OCI-LY1 (cell line): ENCODE measurements at regions not wholly inside any gene's neighbourhood (a gene's known extent, or its start where the extent isn't known, plus 50 kb on each side); places are given as distances from the start of the nearest gene placed in this dataset.

Source experiments
- H2AFZ ChIP-seq: fragments of 200-600 bp; sonication (generic), shearing (Covaris generic); 2 replicates; pipeline ENCODE4 v1.6.0; 2014; ENCODE audit warnings: antibody characterized with exemption, mild to moderate bottlenecking, low read length
- H3F3A ChIP-seq: fragments of 200-600 bp; sonication (generic), shearing (Covaris generic); 2 replicates; pipeline ENCODE4 v1.6.0; 2014; ENCODE audit warnings: mild to moderate bottlenecking, antibody characterized with exemption, low read length, moderate library complexity; ENCODE audit not compliant: insufficient read depth
- H3K27ac ChIP-seq: fragments of 200-600 bp; sonication (generic); 2 replicates; pipeline ENCODE4 v1.5.1; 2014; ENCODE audit warnings: low read length, mixed run types, mild to moderate bottlenecking, low read depth; ENCODE audit not compliant: poor library complexity, severe bottlenecking
- H3K27me3 ChIP-seq: fragments of 200-600 bp; sonication (generic); 2 replicates; pipeline ENCODE4 v1.6.0; 2014; ENCODE audit warnings: antibody characterized with exemption, mild to moderate bottlenecking, low read length, moderate library complexity; ENCODE audit not compliant: insufficient read depth
- H3K36me3 ChIP-seq: fragments of 200-600 bp; sonication (generic); 2 replicates; pipeline ENCODE4 v1.6.1; 2014; ENCODE audit warnings: mild to moderate bottlenecking, antibody characterized with exemption, low read length, moderate library complexity, mixed read lengths; ENCODE audit not compliant: insufficient read depth
- H3K4me1 ChIP-seq: fragments of 200-600 bp; sonication (generic); 2 replicates; pipeline ENCODE4 v1.5.1; 2014; ENCODE audit warnings: mild to moderate bottlenecking, low read length, moderate library complexity; ENCODE audit not compliant: insufficient read depth, severe bottlenecking
- H3K4me2 ChIP-seq: fragments of 200-600 bp; sonication (generic), shearing (Covaris generic); 2 replicates; pipeline ENCODE4 v1.6.1; 2014; ENCODE audit warnings: low read length
- H3K4me3 ChIP-seq: fragments of 200-600 bp; sonication (generic); 2 replicates; pipeline ENCODE4 v1.5.1; 2014; ENCODE audit warnings: low read length, low read depth, mild to moderate bottlenecking, mixed read lengths; ENCODE audit not compliant: poor library complexity, severe bottlenecking
- H3K79me2 ChIP-seq: fragments of 200-600 bp; shearing (Covaris generic); 2 replicates; pipeline ENCODE4 v1.6.1; 2016; ENCODE audit warnings: mixed run types, low read length, mixed read lengths; ENCODE audit not compliant: insufficient read depth
- H3K9ac ChIP-seq: fragments of 200-600 bp; sonication (generic), shearing (Covaris generic); 2 replicates; pipeline ENCODE4 v1.6.1; 2014; ENCODE audit warnings: mild to moderate bottlenecking, low read length, mixed read lengths
- H3K9me2 ChIP-seq: fragments of 200-600 bp; sonication (generic), shearing (Covaris generic); 2 replicates; pipeline ENCODE4 v1.6.1; 2014; ENCODE audit warnings: low read depth, mild to moderate bottlenecking, low read length, mixed read lengths
- H3K9me3 ChIP-seq: fragments of 200-600 bp; shearing (Covaris generic); 2 replicates; pipeline ENCODE4 v1.6.1; 2014; ENCODE audit warnings: low read length, mixed read lengths
- H4K20me1 ChIP-seq: fragments of 200-600 bp; sonication (generic), shearing (Covaris generic); 2 replicates; pipeline ENCODE4 v1.6.0; 2016; ENCODE audit warnings: mild to moderate bottlenecking, low read length; ENCODE audit not compliant: insufficient read depth
- EZH2 ChIP-seq: fragments of 200-600 bp; sonication (generic), shearing (Covaris generic); IDR thresholded peaks from 2 replicates; pipeline ENCODE4 v1.8.0; 2017; ENCODE audit warnings: borderline replicate concordance, mixed run types, mild to moderate bottlenecking, antibody characterized with exemption, low read length, moderate library complexity, mixed read lengths
- TF ChIP-seq, protein P1 (sequence below): fragments of 200-600 bp; sonication (generic), shearing (Covaris generic); IDR thresholded peaks from 2 replicates; pipeline ENCODE4 v1.5.1; 2017; ENCODE audit warnings: mild to moderate bottlenecking, antibody characterized with exemption, low read length, moderate library complexity, mixed read lengths

DNA sequence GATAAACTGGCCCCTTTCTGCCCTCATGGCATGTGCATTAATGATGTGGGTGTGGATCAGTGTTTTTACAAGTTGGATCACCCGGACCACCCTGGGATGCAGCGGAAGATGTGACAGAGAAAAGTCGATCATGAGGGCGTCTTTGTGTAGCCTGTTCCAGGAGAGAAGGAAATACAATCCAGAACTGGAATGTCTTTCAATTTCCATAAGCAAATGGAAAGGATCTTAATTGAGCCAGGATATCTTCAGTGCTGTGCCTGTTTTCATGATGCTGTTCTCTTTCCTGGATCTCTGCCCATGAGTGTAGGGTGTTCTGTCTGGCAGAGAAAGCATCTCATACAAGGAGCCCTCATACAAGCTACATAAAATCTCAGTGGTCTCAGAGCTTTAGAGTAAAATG is 481.4 kb downstream of the XYLT1 start:
- Histone ChIP-seq H3K79me2 (no peaks in the 10 kb centered on the region), H3K4me2 (no peak overlapping the region), H3F3A (no peaks in the 10 kb centered on the region), H3K27ac (no peak overlapping the region), H3K9me2 (no peaks in the 10 kb centered on the region), H3K36me3 (no peaks in the 10 kb centered on the region), H2AFZ (no peak overlapping the region), H3K4me3 (no peak overlapping the region), H3K9me3 (no peaks in the 10 kb centered on the region), H3K4me1 (no peaks in the 10 kb centered on the region), H4K20me1 (no peaks in the 10 kb centered on the region), H3K27me3 (no peaks in the 10 kb centered on the region), H3K9ac (no peak overlapping the region)
- TF ChIP-seq EZH2, result no peak
- TF ChIP-seq, protein P1, sequence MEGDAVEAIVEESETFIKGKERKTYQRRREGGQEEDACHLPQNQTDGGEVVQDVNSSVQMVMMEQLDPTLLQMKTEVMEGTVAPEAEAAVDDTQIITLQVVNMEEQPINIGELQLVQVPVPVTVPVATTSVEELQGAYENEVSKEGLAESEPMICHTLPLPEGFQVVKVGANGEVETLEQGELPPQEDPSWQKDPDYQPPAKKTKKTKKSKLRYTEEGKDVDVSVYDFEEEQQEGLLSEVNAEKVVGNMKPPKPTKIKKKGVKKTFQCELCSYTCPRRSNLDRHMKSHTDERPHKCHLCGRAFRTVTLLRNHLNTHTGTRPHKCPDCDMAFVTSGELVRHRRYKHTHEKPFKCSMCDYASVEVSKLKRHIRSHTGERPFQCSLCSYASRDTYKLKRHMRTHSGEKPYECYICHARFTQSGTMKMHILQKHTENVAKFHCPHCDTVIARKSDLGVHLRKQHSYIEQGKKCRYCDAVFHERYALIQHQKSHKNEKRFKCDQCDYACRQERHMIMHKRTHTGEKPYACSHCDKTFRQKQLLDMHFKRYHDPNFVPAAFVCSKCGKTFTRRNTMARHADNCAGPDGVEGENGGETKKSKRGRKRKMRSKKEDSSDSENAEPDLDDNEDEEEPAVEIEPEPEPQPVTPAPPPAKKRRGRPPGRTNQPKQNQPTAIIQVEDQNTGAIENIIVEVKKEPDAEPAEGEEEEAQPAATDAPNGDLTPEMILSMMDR, result no peak

DNA sequence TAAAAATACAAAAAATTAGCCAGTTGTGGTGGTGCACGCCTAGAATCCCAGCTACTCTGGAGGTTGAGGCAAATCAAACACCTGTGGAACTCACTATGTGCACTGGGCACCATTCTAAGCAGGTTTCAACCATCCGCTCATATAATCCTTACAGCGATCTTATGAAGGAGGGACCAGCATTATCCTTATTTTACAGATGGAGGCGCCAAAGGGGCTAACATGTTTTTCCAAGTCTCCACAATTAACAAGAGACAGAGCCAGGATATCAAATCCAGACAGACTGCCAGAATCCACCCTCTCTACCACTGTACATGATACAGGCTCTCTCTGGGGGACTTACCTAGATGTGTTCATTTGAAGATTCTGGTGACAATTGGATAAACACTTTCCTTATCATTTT is 479.0 kb downstream of the XYLT1 start:
- no peaks in the 10 kb centered on the region for H3K79me2 ChIP-seq
- no peak overlapping the region for H3K9ac ChIP-seq
- H3K9me2 ChIP-seq, result no peaks in the 10 kb centered on the region
- no peaks in the 10 kb centered on the region for H3K9me3 ChIP-seq
- H3K4me2 ChIP-seq, result no peak overlapping the region
- no peaks in the 10 kb centered on the region for H3K27me3 ChIP-seq
- no peak for TF ChIP-seq EZH2
- TF ChIP-seq, protein P1, result no peak
- no peak overlapping the region for H3K4me3 ChIP-seq
- H4K20me1 ChIP-seq, result no peaks in the 10 kb centered on the region
- no peaks in the 10 kb centered on the region for H3K4me1 ChIP-seq
- H2AFZ ChIP-seq, result no peak overlapping the region
- H3K27ac ChIP-seq, result no peak overlapping the region
- H3F3A ChIP-seq, result no peaks in the 10 kb centered on the region
- no peaks in the 10 kb centered on the region for H3K36me3 ChIP-seq

DNA sequence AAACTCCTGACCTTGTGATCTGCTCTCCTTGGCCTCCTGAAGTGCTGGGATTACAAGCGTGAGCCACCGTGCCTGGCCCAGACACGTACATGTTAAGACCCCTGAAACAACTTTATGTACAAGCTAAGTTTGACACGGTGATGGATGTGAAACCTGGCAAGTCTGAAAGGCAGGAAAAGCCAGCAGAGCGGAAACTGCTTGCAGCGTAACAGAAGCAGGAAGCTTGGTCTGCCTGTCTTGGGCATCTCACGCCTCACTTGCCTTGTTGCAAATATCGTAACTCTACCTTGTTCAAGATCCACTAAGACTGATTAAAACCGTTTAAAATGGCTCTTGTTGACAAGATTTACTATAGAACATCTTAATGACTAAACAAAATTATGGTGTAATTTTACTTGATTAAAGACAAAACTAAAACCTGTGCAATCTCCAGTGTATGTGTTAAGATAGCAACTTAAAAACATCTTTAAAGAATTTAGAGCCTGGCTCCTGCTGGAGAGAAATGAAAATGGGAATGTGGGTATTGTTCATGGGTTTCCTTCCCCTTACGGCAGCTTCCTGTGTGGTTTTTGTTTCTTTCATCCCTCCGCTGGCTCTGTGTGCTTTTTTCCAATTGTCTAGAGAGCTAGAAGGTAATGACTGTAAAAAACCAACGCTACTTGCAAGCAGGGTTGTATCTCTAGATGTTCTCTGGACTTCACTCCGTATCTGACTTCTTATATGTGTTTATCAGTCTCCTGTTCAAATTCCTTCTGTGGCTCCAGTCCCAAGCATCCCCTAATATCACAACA is 477.6 kb downstream of the XYLT1 start:
- no peaks in the 10 kb centered on the region for H3K79me2 ChIP-seq
- H2AFZ ChIP-seq, result no peak overlapping the region
- no peaks in the 10 kb centered on the region for H3F3A ChIP-seq
- TF ChIP-seq EZH2, result no peak
- TF ChIP-seq, protein P1, result no peak
- no peak overlapping the region for H3K4me3 ChIP-seq
- no peak overlapping the region for H3K4me2 ChIP-seq
- no peak overlapping the region for H3K9ac ChIP-seq
- H4K20me1 ChIP-seq, result no peaks in the 10 kb centered on the region
- no peaks in the 10 kb centered on the region for H3K27me3 ChIP-seq
- H3K4me1 ChIP-seq, result no peaks in the 10 kb centered on the region
- H3K36me3 ChIP-seq, result no peaks in the 10 kb centered on the region
- no peaks in the 10 kb centered on the region for H3K9me3 ChIP-seq
- no peaks in the 10 kb centered on the region for H3K9me2 ChIP-seq
- no peak overlapping the region for H3K27ac ChIP-seq
